SKM-1 (cell line): ENCODE measurements at regions not wholly inside any gene's neighbourhood (a gene's known extent, or its start where the extent isn't known, plus 50 kb on each side); places are given as distances from the start of the nearest gene placed in this dataset.

Source experiments
- DNase-seq: peaks from one replicate; lab custom pipeline; 2025; ENCODE audit not compliant: unreplicated experiment; lab: John Stamatoyannopoulos, UW

DNA sequence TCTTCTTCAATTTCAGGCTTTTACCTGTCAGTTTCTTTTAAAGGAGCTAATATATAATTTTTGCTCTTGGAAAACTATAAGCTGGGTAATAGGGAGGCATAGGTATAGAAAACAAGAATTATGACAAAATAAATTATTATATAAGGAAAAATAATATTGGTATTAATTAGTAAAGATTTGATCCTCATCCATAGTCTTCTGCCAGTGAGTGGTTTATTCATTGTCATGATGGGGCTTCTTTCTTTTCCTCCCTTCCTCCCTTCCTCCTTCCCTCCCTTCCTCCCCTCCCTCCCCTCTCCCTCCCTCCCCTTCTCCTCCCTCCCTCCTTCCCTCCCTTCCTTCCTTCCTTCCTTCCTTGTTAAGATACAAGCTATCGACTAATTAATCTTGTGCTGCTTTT is 698.6 kb downstream of the SORCS3 start:
- no peak for DNase-seq

GRCh38 chr10:105328503-105329133 is 687.5 kb downstream of the SORCS3 start:
- DNase-seq, result no peak
